DMS153 treated with DMSO at 0.1 percent for 48 hours (cell line): ENCODE measurements at regions not wholly inside any gene's neighbourhood (a gene's known extent, or its start where the extent isn't known, plus 50 kb on each side); places are given as distances from the start of the nearest gene placed in this dataset.

Source experiments
- DNase-seq: peaks from one replicate; lab custom pipeline; 2025; ENCODE audit not compliant: unreplicated experiment; lab: John Stamatoyannopoulos, UW

- no peak for DNase-seq
These were observed 66.8 kb upstream of the NRP1 start for GRCh38 chr10:33401300-33401699.

GRCh38 chr10:33398796-33399195 lies 64.3 kb upstream of the NRP1 start:
- DNase-seq = no peak

GRCh38 chr10:33396938-33397337 lies 62.5 kb upstream of the NRP1 start:
- DNase-seq = no peak

GRCh38 chr10:33396279-33396678 lies 61.8 kb upstream of the NRP1 start:
- DNase-seq = no peak

GRCh38 chr10:33395201-33395600 lies 60.7 kb upstream of the NRP1 start:
- no peak for DNase-seq

- DNase-seq = no peak
These were observed 58.2 kb upstream of the NRP1 start for GRCh38 chr10:33392706-33393105.

- DNase-seq = no peak
These were observed 57.4 kb upstream of the NRP1 start for GRCh38 chr10:33391611-33392465.

- no peak for DNase-seq
These were observed 55.6 kb upstream of the NRP1 start for GRCh38 chr10:33390046-33390445.

- no peak for DNase-seq
These were observed 54.3 kb upstream of the NRP1 start for GRCh38 chr10:33388785-33389184.

GRCh38 chr10:33388382-33388781 lies 53.9 kb upstream of the NRP1 start:
- DNase-seq = no peak

GRCh38 chr10:33387720-33388119 lies 53.3 kb upstream of the NRP1 start:
- DNase-seq = no peak

- DNase-seq = no peak
These were observed 52.5 kb upstream of the NRP1 start for GRCh38 chr10:33386926-33387325.

- DNase-seq = no peak
These were observed 51.2 kb upstream of the NRP1 start for GRCh38 chr10:33385686-33386085.

- no peak for DNase-seq
These were observed 50.5 kb upstream of the NRP1 start for GRCh38 chr10:33385015-33385414.
